GM10266 (cell line): ENCODE measurements at regions not wholly inside any gene's neighbourhood (a gene's known extent, or its start where the extent isn't known, plus 50 kb on each side); places are given as distances from the start of the nearest gene placed in this dataset.

ENCODE experiments used
- DNase-seq: peaks from one replicate; pipeline ENCODE4 v3.0.0; 2012; ENCODE audit errors: extremely low spot score
- CTCF ChIP-seq: IDR thresholded peaks from 2 replicates; pipeline ENCODE4 v1.5.1; 2012; ENCODE audit warnings: mild to moderate bottlenecking, low read depth; ENCODE audit not compliant: control insufficient read depth, insufficient read depth; ENCODE audit errors: missing control alignments

DNA sequence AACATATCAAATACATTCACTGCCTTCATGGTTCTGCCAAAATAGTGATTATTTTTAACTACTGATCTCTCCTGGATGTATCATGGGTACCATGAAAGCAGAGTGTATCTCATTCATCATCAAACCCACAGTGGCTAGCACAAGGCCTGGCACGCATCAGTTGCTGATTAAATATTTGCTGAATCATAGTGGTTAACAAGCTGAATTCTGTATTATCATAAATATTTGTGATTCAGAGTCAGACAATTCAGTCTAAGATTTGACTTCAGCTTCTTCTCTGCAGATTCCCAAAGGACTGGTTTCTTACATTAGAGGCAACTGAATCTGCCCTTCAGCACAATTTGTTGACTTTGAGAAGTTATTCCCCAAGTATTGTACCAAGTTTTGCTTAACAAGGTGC, 715.8 kb upstream of the LRRC4C start:
- no peak for DNase-seq
- no peak for TF ChIP-seq CTCF

GRCh38 chr11:42179216-42179615, 719.8 kb upstream of the LRRC4C start:
- DNase-seq = no peak
- no peak for TF ChIP-seq CTCF

GRCh38 chr11:42195289-42196013, 736.0 kb upstream of the LRRC4C start:
- TF ChIP-seq CTCF = no peak

GRCh38 chr11:42200311-42200710, 740.9 kb upstream of the LRRC4C start:
- no peak for TF ChIP-seq CTCF
- no peak for DNase-seq

More at GRCh38 chr11:42195289-42196013, 736.0 kb upstream of the LRRC4C start:
- no peak for DNase-seq

DNA sequence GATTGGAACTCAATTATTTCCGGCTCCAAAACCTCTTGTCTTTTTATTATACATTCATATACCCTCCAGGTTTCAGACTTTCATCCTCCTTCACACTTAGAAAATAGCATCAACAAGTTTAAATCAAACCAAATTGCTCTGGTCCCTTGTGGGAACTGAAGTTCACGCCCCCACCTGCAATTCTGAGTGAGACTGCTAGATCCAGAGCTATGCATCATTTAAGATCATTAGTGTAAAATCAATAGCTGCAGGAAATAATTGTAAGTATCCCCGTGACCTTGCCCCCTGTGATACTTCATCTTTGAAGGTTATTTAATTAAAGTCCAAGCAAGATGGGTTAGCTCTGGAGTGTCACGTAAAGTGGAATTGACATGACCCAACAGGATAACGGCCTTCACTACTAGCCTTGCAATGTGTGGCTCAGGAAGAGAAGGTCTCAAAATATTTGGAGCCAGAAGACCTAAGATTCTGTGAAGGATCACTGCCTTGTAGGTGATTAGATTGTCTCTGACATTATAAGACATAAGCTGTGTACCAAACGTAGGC, 742.2 kb upstream of the LRRC4C start:
- TF ChIP-seq CTCF = no peak
- no peak for DNase-seq

- TF ChIP-seq CTCF = no peak
- no peak for DNase-seq
Observed at GRCh38 chr11:42205518-42205917, 746.1 kb upstream of the LRRC4C start.

- TF ChIP-seq CTCF = no peak
- no peak for DNase-seq
Observed at GRCh38 chr11:42225664-42226063, 766.2 kb upstream of the LRRC4C start.
